Eye (tissue), 1 donor: ENCODE measurements at regions not wholly inside any gene's neighbourhood (a gene's known extent, or its start where the extent isn't known, plus 50 kb on each side); places are given as distances from the start of the nearest gene placed in this dataset.

Experiments
- DNase-seq: peaks from one replicate; pipeline ENCODE4 v3.0.0-alpha.2; 2015

DNA sequence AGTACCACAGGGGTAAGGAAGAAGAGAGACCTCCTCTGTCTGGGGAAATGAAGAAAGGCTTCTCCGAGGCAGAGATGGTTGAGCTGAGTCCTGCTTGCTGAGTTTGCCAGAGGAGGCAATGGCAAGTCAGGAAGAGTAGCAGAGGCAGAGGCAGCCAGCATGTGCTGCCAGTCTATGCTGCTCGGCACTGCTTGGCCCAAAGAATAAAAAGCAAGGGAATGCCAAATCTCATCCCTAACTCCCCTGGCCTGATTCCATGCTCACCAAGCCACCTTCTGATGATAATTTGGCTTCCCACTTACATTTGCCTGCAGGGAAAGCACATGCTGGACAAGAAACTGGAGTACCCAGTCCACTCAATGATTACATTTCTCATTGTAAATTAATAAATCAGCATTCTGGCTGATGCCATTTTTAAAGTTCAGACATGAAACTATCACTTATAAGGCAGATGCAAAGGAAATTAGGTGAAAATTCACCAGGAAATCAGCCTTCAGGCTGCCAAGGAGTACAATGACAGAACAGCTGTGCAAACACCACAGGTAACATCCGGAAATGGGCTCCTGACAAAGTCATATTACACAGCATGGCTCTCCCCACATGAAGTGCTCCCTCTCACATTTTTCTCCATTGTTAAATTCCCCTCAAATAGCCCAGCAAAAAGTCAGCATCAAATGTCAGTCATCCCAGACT lies 245.9 kb downstream of the MTERF1 start:
- no peak for DNase-seq

DNA sequence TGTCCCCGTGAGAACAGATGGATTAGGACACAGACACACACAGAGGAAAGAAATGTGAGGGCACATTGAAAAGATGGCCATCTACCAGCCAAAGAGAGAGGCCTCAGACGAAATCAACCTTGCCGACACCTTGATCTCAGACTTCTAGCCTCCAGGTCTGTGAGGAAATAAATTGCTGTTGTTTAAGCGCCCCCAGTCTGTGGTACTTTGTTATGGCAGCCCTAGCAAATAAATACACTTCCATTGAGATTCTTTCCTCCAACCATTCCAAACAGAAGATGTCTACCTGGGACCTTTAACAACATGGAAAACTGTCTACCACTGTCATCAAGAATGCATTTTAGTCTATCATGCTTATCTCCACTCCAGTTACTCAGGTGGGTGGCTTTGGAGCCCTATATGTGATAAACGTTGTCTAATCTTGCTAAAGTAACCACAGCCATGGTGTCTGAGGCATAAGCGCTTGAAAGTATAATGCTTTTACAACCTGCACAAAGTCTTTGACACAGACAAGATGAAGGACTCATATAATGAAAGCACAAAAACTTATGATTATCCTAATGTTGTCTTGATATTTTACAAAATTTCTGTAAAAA lies 244.3 kb downstream of the MTERF1 start:
- DNase-seq = peak; percentile 57

DNA sequence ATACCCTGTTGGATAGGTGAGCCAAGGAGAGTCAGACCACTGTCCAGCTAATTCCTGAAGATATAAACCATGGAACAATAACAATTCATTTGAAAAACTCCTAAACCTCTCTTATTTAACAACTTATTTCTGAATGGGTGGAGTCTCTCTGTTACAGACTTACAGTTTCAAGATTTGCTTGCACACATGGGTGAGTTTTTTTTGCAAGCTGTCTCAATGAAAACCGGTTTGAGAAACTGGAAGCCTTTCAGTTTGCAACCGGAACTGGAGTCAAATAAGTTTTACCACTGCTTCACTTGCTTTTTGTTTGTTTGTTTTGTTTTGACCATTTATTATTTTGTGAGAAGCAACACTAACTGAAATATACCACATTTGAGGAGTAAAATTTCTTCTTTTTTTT lies 243.8 kb downstream of the MTERF1 start:
- no peak for DNase-seq

DNA sequence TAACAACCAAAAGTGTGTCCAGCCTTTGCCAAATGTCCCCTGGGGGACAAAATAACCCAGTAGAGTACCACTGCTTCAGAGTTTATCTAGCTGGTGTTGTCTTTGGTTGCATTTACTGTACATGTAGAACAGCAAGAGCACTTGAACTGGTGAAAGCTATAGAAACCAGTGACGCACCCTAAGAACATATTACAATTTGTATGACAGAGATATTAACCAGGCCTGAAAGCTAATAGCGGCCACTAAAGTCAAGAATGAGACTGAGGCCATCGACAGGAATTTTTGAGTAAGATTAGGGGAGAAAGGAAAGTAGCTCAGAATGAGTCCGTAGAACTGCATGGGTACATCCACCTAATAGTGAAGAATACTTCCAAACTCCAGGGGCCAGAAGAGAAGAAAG lies 236.2 kb downstream of the MTERF1 start:
- no peak for DNase-seq

DNA sequence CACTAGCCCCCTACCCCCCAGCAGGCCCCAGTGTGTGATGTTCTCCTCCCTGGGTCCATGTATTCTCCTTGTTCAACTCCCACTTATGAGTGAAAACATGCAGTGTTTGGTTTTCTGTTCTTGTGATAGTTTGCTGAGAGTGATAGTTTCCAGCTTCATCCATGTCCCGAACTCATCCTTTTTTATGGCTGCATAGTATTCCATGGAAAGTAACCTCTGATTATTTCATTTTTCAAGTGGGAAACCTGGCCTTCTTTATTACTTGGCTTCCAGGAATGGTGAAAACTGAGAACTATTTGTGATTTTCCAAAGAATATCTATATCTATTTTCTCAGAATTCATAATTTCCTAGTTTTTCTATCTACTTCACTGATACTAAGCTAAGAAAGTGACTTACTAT lies 235.0 kb downstream of the MTERF1 start:
- DNase-seq = no peak

DNA sequence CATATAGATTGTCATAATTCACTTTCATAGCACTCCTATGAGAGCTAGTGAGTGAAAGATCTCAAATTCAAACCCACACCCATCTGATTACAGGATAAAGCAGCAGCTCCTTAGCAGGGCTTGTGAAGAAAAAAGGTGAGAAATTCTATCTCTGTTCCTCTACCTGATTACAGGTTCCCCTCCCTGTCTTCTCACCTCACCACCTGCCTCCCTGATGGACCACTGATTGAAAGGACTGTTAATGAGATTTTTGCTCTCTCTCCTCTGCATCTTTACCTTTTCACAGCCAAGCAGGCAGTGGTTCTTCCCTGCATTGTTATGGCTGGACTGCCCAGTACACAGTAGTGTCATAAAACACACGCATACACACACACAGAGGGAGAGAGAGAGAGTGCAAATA lies 228.5 kb downstream of the MTERF1 start:
- DNase-seq = no peak

DNA sequence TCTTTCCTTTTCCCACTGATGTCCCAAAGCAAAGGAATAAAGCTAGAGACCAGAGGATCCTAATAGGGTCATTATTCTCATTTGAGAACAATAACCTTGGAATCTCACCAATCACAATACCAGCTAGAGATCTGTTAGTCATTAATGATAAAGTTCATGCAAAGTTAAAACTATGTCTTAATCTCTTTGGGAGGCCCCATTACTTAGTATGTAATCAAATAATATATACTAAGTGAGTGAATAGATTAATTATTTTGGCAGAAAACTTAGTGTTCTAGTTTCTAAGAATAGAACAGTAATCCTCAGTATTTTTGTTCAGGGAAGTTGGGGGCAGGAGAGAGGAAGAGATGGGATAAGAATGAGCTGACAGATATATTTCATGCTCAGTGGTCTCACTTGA lies 227.2 kb downstream of the MTERF1 start:
- DNase-seq = no peak

DNA sequence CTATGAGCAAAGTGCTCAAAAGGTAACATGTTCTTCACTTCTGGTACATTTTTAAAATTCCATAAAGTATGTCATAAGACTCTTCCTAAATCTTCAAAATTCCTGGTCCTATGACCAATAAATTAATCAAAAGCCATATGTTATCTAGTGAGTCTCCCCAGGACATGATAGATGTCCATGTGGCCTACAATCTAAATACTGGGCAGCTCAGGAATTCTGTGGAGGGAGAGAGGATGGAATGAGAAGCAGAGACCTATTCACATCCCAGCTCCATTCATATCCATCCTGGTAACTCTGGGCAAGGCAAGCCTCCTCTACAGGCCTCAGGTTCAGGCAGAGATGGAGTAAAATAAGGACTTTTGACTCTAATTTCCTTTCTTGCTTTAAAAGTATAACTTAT lies 224.8 kb downstream of the MTERF1 start:
- DNase-seq = no peak

DNA sequence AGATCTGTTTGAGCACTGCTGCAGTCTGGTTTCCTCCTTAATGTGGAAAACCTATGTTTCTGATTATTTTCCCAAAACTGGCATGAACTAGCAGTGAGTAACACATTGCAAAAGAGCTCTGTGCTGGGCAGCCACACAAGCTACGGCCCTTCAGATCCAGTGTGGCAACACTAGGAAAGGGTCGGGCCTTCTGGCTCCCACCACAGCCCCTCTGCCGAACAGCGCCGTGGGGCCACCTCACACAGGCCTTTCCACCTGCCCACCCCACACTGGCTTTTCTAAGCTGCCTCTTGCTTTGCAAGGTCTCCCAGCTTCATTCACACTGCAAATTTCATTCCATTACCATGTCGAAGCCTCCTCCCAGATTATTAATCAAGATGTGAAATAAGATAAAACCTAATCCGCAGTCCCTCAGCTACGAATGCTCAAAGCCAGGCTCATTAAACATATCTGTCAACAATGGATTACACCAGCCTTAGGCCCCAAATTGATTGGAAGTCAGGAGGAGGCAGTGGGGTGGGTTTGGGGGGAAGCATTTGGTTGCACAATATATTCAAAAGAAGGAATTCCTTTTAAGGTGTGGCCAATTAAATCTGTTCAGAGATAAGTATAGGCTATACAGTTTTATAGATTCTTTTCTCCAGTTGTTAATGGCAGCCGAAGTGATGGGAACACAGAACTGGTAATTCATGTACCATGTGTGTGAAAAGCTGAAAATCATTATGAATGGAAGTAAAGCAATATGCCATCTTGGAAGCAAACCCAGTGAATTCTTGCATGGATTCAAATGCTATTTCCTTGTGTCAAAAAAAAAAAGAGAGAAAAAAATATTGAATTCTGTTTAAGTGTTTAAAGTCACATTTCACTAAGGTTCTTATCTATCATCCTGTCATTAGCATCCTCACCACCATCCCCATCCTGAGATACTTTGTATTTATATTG lies 223.7 kb downstream of the MTERF1 start:
- no peak for DNase-seq

DNA sequence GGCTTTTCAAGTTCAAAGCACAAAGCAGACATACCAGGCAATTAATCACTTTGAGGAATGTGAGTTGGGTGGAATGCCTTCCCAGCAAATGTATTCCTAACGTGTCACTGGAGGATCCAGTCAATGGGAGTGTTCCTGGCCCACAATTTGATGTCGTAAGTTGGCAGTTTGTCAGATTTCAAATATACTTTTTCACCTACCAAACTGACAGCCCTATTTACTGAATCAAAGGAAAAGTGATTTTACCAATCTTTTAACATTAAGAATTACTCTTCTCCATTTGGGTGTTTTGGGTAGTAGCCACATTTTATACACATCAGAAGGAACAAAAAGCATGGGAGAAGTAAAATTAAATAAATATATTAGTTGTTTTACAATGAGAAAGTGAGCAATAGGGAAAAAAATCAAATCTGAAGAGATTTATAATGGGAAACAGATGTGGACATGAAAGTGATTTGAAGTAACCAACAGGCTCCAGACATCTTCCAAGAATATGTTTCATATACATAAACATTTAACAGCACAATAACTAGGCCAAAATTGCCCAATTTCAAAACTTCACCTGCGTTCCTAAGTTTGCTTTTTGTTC lies 222.9 kb downstream of the MTERF1 start:
- peak; percentile 64 for DNase-seq

DNA sequence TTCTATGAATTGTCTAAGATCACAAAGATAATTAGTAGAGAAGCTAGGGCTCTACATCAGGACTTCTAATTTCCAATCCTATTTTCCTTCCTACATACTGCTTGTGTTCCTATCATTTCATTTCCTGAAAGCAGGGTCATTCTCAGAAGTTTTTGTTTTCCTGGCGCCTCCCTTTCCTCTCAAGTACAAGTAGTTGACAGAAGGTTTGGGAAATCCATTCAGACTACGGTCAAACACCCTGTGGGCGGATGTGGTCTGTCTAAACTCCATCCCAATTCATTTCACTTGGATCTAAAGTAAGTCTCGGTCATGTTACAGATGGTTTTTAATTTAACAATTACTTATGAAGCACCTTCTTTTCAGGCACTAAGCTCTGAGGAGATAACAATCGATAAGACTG lies 221.4 kb downstream of the MTERF1 start:
- no peak for DNase-seq

DNA sequence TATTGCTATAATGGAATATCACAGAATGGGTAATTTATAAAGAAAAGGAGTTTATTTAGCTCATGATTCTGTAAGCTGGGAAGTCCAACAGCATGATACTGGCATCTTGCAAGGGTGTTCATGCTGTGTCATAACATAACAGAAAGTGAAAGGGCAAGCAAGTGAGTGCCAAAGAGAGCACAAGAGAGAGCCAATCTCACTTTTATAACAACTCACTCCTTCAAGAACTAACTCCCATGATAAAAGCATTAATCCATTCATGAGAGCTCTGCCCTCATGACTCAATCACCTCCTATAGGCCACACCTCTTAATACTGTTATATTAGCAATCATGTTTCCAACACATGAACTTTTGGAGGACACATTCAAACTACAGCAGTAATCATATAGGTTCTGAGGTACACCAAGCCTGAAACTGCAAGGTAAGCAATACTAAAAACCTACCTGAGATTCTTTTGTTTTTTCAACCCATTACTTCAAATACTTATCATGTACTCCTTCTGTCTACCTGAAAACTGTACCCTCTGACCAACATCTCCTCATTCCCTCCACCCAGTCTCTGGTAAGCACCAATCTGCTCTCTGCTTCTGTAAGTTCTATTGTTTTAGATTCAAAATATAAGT lies 219.7 kb downstream of the MTERF1 start:
- no peak for DNase-seq

DNA sequence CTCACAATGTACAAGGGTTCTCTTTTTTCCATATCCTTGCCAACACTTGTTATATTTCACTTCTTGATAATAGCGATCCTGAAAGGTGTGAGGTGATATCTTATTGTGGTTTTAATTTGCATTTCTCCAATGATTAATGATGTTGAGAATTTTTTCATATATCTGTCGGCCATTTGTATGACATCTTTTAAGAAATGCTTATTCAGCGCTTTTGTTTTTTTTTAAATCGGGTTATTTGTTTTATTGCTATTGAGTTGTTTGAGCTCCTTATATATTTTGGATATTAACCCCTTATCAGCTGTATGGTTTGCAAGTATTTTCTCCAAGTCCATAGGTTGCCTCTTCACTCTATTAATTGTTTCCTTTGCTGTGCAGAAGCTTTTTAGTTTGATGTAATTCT lies 218.8 kb downstream of the MTERF1 start:
- DNase-seq = no peak

DNA sequence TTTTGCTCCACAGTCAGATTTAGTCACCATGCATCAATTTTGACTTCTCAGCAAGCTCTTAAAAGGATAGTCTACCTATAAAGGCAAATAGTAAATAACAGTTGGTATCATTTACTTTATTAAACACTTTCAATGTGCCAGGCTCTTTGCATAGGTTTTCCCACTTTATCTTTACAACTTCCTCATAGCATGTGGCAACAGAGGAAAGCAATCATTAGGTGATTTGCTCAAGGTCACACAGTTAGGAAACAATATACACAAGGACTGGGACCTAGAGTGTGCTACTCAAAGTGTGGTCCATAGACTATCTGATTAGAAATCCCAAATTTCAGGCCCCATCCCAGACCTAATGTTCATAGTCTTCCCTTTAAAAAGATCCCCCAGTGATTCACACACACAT lies 212.3 kb downstream of the MTERF1 start:
- DNase-seq = no peak

DNA sequence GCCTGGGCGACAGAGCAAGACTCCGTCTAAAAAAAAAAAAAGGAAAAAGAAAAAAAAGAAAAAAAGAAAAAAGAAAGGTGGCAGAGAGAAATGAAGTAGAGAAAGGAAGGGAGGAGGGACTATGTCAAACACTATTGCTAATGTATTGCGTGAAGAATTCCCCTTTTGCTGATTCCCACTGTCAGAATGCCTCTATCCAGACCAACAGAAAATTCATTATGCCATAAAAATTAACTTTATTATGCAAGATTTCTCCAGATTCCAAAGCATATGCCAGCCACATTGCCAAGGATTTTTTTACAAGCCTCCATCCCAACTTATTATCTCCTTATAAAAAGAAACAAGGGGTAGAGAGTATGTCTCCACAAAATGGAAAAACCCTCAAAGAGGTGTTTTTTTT lies 209.3 kb downstream of the MTERF1 start:
- no peak for DNase-seq

DNA sequence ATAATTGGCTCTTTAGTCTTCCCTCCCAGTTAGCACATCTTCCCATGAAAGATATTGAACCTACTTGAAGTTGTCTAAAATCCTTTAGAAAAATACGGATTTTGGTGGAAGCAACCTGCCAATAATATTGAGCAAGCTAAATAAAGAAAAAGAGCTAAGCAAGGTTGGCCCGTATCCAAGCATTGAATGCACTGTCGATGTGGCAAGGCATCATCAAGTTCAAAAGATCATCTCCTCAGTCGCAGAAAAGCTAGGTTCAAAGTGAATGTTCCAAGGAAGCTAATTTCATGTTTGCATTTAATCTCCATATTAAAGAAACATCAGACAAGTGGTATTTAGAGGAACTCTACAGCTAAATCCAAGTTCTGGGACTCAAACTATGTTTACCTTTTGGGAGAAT lies 206.0 kb downstream of the MTERF1 start:
- no peak for DNase-seq

DNA sequence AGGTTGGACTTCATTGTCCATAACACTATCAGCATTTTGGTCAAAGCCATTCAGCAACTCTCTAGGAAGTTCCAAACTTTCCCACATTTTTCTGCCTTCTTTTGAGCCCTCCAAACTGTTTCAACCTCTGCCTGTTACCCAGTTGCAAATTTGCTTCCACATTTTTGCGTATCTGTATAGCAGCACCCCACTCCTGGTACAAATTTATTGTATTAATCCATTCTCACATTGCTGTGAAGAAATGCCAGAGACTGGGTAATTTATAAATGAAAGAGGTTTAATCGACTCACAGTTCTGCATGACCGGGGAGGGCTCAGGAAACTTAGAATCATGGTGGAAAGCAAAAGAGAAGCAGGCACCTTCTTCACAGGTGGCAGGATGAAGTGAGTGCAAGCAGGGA lies 198.8 kb downstream of the MTERF1 start:
- no peak for DNase-seq

DNA sequence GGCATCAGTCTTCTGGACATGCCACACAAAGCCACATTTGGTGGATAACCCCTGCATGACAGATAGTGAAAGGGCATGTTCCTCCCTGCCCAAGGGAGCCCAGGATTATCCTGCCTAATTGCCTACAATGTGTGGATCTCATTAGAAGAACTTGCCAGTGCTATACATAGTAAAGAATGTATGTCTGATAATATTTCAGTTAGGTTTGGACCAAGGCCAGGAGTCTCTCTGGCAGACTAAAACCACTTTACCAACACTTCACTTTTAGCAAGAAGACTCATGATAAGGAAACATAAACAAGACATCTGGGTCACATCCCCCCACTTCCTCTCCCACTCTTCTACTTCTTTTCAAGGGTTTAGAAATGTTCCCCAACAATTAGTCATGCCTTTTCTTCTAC lies 196.7 kb downstream of the MTERF1 start:
- peak; percentile 30 for DNase-seq

DNA sequence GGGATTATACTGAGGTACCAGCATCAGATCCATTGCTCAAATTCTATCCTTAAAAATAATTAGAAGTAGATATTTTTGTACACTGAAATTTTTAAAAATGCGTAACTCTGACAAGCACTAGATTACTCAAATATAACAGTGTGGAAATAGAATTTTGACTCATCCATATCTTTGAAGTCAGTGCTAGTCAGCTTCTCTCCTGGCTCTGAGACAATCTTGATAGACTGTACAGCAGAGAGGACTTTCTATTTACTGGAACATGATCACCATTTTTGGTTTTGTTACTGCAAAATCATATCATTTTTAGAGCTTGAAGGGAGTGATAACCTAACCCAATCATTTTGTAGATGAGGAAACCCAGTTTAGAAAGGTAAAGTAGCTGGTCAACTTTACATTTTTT lies 195.0 kb downstream of the MTERF1 start:
- no peak for DNase-seq

DNA sequence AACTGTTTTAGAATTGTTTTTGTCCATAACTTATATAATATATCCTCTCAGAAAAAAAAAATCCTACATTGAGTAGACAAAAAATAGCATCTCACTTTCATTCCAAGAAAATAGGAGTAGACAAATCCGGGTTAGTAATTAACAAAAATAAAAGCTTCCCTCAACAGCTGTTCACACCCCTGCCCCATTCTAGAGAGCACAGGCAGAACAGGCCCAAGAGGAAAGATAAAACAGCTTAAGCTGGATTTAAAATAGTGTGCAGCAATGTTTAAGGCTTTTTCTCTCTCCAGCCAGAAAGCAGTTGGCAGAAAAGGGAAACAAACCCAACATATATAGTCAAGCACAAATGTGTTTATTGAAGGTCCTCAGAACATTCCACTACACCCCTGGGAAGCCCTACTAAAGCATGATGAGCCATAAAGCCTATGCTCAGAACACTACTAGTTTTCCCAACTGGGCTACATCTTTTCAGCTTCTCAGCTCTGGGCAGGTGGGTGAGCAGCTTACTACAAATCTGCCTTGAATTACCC lies 189.9 kb downstream of the MTERF1 start:
- DNase-seq = no peak

DNA sequence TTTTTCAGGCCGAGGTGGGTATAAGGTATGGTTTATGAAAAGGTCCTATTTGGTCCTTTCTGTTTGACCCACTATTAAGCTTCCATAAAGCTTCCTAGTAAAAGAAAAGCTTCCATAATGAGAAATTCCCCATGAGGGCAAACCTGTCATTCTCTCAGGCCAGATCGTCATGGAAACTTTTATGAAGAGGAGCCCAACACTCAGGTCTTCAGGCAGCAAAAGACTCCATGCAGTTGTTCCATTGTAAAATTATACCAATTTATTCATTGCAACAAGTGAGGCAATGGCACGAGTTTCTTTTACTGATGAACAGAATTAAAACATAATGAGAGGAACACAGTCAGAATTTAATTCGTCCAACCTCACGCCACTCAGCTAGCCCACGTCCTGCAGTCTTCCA lies 188.6 kb downstream of the MTERF1 start:
- no peak for DNase-seq

DNA sequence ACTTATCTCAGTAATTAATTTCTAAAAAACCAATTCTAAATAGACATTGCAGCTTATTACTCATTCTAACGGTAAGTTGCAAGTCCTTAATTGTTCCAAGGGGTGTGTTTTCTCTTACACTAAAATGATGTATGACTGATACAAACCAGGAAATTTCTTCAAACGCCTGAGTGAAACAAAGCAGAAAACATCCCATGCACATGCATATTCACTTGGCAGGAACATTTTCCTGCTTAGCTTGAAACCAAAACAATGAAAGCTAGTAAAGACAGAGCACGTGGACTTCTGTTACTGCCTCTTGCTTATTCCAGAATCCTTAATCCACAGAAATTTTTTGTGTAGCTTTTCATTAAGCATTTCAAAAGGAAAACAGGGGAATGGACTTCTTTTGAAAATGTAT lies 187.7 kb downstream of the MTERF1 start:
- DNase-seq = peak; percentile 51

DNA sequence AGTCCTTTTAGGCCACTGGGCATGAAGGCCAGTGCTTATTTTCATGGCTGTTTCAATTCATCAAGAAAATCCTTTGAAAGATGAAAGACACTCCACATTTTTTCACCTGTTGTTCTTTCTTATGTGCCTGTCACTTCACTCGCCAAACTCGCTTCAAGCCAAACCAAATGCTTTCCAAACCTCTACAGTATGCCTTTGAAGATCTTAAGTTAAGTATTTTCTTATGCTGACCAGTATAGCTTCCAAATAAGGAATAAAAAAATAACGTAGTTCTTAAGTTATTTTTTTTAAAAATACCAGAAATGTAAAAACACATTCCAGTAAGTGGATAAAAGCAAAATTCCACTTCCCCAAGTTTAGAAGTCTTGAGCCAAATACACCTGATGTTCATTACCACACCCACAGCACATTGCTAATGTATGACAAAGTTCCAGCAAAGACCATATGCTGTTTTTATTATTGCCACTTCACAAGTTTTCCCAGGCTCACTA lies 186.1 kb downstream of the MTERF1 start:
- peak; percentile 25 for DNase-seq
